GM23248 (cell line): ENCODE measurements at regions not wholly inside any gene's neighbourhood (a gene's known extent, or its start where the extent isn't known, plus 50 kb on each side); places are given as distances from the start of the nearest gene placed in this dataset.

Experiments
- DNase-seq: peaks from one replicate; pipeline ENCODE4 v3.0.0-alpha.2; 2015
- H2AFZ ChIP-seq: fragments of 200-600 bp; sonication (generic); 2 replicates; pipeline ENCODE4 v1.6.1; 2016; ENCODE audit warnings: antibody characterized with exemption
- H3F3A ChIP-seq: fragments of 200-600 bp; sonication (generic); 2 replicates; pipeline ENCODE4 v1.6.1; 2016; ENCODE audit warnings: mild to moderate bottlenecking, antibody characterized with exemption, mixed run types; ENCODE audit not compliant: insufficient read depth
- H3K27ac ChIP-seq: fragments of 200-600 bp; sonication (generic); 2 replicates; pipeline ENCODE4 v1.5.1; 2016; ENCODE audit warnings: mild to moderate bottlenecking
- H3K27me3 ChIP-seq: fragments of 200-600 bp; sonication (generic); replicated peaks from 2 replicates; pipeline ENCODE4 v1.6.1; 2016; ENCODE audit warnings: mild to moderate bottlenecking; ENCODE audit not compliant: insufficient read depth
- H3K36me3 ChIP-seq: fragments of 200-600 bp; sonication (generic); 2 replicates; pipeline ENCODE4 v1.6.1; 2016; ENCODE audit warnings: low read depth, mild to moderate bottlenecking
- H3K4me1 ChIP-seq: fragments of 200-600 bp; sonication (generic); 2 replicates; pipeline ENCODE4 v1.6.1; 2016; ENCODE audit warnings: mild to moderate bottlenecking; ENCODE audit not compliant: insufficient read depth
- H3K4me2 ChIP-seq: fragments of 200-600 bp; sonication (generic); one replicate; pipeline ENCODE4 v1.6.1; 2016; ENCODE audit warnings: mild to moderate bottlenecking; ENCODE audit not compliant: unreplicated experiment
- H3K4me3 ChIP-seq: fragments of 200-600 bp; sonication (generic); 2 replicates; pipeline ENCODE4 v1.5.1; 2016; ENCODE audit warnings: mild to moderate bottlenecking
- H3K79me2 ChIP-seq: fragments of 200-600 bp; sonication (generic); 2 replicates; pipeline ENCODE4 v1.6.1; 2016; ENCODE audit warnings: mild to moderate bottlenecking; ENCODE audit not compliant: insufficient read depth
- H3K9ac ChIP-seq: fragments of 200-600 bp; sonication (generic); 2 replicates; pipeline ENCODE4 v1.6.1; 2016; ENCODE audit warnings: mild to moderate bottlenecking
- H3K9me2 ChIP-seq: fragments of 200-600 bp; sonication (generic); 2 replicates; pipeline ENCODE4 v1.6.1; 2016; ENCODE audit warnings: mixed run types, mild to moderate bottlenecking, moderate library complexity; ENCODE audit not compliant: insufficient read depth
- H3K9me3 ChIP-seq: fragments of 200-600 bp; sonication (generic); one replicate; pipeline ENCODE4 v1.6.1; 2017; ENCODE audit warnings: low read depth
- H4K20me1 ChIP-seq: fragments of 200-600 bp; sonication (generic); 2 replicates; pipeline ENCODE4 v1.6.0; 2016; ENCODE audit not compliant: insufficient read depth
- EZH2 ChIP-seq: fragments of 200-600 bp; sonication (generic); IDR thresholded peaks from 2 replicates; pipeline ENCODE4 v1.6.1; 2018; ENCODE audit warnings: antibody characterized with exemption, mild to moderate bottlenecking; ENCODE audit not compliant: insufficient read depth, poor library complexity, severe bottlenecking
- EZH2phosphoT487 ChIP-seq: fragments of 200-600 bp; sonication (generic); IDR thresholded peaks from 2 replicates; pipeline ENCODE4 v1.6.1; 2018; ENCODE audit warnings: antibody characterized with exemption, moderate library complexity, mild to moderate bottlenecking, low read depth; ENCODE audit not compliant: insufficient read depth
- WGBS, 2 experiments: methylation state at CpG; one replicate each; pipeline ENCODE4 v1.1.6; 2015 to 2017; ENCODE audit warnings: low lambda C conversion rate in 2 of 2, low coverage in 1 of 2; ENCODE audit errors: missing lambda C conversion rate in 2 of 2; 5-methylcytosine and 5-hydroxymethylcytosine counted together
- in situ Hi-C: fragments of 300-500 bp; cut with MboI; formaldehyde crosslinking; loops from 2 replicates; pipeline ENCODE4 v1.15.0; 2020

- in situ Hi-C loops = no loop called here
- H3K4me1 ChIP-seq = no peaks in the 10 kb centered on the region
- H3K9me2 ChIP-seq = no peaks in the 10 kb centered on the region
- H3K4me2 ChIP-seq = no peak overlapping the region
- DNase-seq = no peak
- peaks cover 7% of the 10 kb centered on the region for H3K9me3 ChIP-seq
- no peaks in the 10 kb centered on the region for H3K27me3 ChIP-seq
- H3K79me2 ChIP-seq = no peaks in the 10 kb centered on the region
- H3K4me3 ChIP-seq = no peak overlapping the region
- no peaks in the 10 kb centered on the region for H3F3A ChIP-seq
- H4K20me1 ChIP-seq = no peaks in the 10 kb centered on the region
- no peaks in the 10 kb centered on the region for H3K36me3 ChIP-seq
- no peak overlapping the region for H3K9ac ChIP-seq
- TF ChIP-seq EZH2phosphoT487 (no peak), EZH2 (no peak)
- H2AFZ ChIP-seq = no peak overlapping the region
- 67 to 75% methylated on average over 1 of the region's 1 CpG for WGBS, 2 experiments
- H3K27ac ChIP-seq = no peak overlapping the region
Measured at GRCh38 chr1:70919706-70920323, 127.8 kb downstream of the PTGER3 start.
